ENCODE measurements at regions not wholly inside any gene's neighbourhood (a gene's known extent, or its start where the extent isn't known, plus 50 kb on each side); places are given as distances from the start of the nearest gene placed in this dataset.

GRCh38 chr5:2222246-2222992 lies 339.7 kb upstream of the IRX4 start:
- no peak for DNase-seq

DNA sequence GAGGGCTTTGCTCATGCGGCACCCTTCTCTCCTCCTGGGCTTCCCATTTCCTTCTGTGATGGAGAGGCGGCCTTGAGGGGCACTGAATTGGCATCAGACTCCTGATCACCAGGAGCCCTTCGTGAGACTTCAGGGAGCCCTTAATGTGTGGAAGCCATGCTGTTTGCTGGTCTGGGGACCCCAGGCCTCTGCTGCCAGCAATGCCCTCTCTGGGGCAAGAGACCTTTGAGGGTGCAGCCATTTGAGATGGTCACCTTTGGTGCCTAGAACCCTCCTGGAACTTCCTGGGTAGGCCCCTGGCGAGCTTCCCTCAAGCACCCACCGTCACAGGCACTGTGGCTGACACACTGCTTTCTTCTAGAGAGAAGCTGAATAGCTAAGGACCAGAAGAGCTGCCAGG lies 338.7 kb upstream of the IRX4 start:
- no peak for DNase-seq

DNA sequence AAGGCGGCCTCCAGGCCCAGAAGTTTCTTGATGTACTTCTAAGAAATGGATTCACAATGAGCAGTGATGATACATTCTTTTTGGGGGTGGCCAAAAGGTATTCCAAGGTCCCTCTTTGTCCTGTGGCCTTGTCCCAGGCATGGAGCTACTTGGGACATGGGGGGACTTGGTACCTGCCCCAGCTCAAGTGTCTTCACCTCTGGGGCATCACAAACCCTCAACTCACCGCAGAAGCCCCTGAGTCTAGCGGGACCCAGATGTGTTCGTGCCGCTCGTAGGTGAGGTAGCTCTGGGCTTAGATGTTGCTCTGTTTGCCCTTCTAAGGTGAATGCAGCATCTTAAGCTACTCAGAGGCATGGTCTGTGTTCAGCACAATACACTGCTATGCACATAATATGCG lies 338.0 kb upstream of the IRX4 start:
- no peak for DNase-seq

GRCh38 chr5:2219149-2219776 lies 336.5 kb upstream of the IRX4 start:
- no peak for DNase-seq

GRCh38 chr5:2217219-2217618 lies 334.5 kb upstream of the IRX4 start:
- no peak for DNase-seq

DNA sequence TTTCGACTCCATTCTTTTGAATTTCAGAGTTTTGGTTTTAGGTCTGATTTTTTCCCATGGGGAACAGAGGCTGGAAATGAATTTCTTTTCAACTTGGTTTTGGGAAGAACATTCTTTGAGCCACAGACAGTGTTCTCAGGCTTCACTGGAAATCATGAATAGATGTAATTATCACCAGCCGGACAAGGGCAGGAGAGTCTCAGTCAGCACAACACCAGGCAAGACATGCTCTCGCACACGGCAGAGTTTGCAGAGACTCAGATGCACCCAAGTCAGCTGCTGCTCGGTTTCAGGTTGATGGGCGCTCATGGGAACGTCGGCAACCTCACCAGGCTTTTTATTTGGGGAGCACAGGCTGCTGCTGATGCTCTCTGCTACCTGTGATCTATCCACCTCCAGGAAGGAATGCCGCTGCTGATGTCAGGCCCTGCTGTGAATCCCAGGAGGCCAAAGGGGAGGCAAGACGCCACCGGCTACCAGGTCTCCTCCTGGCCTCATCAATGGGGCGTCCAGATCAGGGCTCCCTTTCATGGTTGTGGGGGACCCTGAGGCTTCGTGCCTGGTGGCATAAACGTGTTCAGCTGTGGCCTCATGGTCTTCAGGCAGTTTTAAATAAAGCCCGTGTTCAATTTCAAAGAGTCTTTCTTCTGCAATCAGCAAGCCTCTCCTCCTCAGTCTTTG lies 332.3 kb upstream of the IRX4 start:
- DNase-seq: no peak

DNA sequence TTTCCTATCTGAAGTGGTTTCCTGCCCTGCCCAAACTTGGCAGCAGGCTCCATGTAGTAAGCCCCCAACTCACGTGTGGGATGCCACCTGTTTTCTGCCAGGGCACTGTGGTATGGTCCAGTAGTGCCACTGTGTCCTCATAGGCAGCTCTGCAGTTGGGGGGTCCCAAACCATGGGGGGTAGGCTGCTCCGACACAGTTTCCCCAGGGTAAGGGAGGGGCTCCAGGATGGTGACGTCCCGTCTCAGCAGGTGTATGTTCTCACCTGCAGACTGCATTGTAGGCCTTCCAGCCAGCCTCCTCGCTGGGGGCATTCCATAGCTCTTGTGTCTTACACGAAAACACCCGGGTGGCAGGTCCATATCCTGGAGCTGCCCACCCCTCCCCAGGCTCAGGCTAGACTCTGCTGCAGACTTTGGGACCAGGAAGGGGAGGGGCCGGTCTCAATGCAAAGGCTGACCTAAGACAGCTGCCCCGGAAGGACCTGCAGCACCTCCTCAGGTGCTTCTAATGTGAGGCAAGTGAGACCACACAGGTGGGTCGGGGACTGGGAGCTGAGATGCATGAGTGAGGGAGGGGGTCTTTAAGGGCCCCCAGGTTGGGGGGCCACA lies 330.5 kb upstream of the IRX4 start:
- no peak for DNase-seq

GRCh38 chr5:2212481-2212880 lies 329.8 kb upstream of the IRX4 start:
- DNase-seq: no peak

DNA sequence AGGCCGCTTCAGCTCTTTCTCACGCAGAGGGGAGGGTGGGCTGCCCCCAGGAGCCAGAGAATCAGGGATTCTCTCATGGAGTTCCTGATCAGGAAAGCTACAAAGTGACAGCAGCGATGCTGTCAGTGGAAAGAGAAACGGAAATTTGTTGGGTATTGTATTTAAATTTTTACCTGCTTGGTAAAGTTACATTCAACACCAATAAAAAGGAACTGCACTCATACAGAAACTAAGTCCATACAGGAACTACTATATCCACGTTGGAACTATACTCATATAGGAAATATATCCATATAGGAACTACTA lies 325.5 kb upstream of the IRX4 start:
- DNase-seq: no peak

DNA sequence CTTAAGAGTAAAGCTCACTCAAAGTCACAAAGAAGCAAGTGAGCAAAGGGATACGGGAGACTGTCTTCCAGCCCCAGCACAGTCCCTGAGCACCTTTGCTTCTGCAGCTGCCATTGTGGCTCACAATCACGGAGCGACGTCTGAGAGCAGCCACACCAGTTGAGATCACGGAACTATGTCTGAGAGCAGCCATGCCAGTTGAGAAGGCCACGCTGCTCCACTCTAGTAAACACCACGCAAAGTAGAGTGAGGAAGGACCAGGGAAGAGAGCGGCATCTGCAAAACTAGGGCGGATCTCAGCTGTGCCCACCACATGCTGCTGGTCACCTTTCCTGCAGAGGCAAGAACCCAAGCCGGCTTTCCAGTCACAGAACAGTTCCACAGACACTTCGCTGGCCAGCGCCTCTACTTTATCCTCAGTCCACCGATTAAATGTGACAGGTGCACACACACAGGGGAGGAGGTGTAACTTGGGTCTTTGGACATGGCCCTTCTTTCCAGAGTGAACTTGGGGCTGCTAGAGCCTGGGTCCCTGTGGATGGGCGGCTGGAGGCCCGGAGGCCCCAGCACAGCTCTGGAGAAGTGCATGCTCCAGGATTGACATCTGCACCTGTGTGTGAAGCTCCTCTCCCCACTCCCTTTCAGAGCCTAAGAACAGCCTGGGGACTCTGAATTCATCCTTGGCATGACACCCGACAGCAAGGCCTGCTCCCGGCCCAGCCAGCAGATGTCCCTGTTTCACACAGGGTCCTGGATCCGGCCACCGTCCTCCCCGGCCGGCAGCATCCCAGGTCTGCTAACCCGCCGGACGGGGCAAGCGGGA lies 324.9 kb upstream of the IRX4 start:
- DNase-seq: no peak

DNA sequence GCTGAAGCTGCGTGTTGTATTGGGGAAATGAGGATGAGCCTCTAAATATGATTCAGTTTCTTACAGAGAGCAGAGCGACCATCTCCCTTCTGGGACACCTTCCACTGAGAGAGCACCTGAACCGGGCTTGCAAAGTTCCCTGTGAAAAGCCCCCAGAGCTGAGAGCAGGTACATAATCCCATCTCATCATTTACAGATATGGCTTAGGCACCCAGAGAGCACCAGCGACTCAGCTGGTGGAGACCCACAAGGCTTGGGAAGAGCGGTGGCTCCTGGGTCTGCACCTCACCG lies 324.3 kb upstream of the IRX4 start:
- DNase-seq: no peak

GRCh38 chr5:2206293-2207108 lies 323.8 kb upstream of the IRX4 start:
- no peak for DNase-seq

DNA sequence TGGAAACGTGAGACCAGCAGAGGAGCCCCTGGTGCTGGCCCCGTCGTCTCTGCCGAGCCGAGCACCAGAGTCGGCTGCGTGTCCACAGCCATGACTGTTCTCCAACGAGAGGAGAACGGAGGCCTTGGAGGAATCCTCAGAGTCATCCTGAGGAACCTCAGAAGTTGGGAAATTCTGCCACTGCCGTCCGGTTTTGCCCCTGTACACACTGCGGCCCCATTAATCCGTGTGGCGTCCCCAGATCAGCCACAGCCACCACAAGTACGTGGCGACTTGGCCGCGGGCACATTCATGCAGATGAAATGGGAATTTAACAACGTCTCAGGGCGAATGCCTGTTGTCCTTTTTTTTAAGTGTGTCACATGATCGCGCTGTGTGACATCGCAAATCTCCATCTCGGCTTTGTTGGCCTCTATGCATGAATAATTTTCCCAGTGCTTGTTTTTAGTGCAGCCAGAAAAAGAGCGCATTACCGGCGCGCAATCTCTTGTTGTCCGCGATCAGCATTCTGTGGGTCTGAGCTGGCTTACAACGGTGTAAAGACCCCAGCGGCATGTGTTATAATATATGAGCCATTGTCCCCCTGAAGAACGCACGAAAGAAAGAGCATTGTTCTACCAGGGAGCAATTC lies 323.0 kb upstream of the IRX4 start:
- DNase-seq: no peak

DNA sequence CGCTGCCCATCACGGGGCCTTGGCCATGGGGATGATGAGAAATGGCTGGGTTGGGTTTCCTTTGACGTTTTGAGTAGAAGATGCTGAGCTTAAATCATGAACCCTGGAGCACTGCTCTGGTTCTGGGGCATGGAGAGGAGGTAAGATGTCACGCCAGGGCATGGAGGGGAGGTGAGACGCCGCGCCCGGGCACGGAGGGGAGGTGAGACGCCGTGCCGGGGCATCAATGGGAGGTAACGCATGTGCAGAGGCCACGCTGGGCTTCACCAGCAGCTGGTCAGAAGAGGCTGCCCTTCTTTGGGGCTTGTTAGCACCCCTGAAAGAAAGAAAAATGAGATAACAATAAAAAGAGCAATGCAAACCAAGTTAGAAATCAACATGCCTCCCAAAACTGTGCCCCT lies 322.5 kb upstream of the IRX4 start:
- DNase-seq: no peak

GRCh38 chr5:2204366-2205184 lies 321.9 kb upstream of the IRX4 start:
- no peak for DNase-seq

DNA sequence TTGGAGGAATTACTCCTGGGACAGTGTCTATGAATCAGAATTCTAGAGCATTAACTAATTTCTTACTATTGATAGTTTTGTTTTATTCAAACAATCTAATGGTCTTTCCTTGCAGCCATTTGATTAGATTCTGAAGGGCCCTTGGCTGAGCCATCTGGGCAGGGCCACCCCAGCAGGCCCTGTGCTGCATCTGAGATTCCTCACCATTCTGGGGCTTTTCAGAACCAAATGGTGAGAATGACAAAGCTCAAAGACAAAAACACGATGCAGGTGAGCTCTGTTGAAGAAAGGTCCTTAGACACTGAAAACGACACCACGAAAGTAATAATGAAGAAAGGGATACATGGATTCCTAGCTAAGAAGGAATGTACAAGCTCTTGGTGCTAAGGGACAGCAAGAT lies 321.0 kb upstream of the IRX4 start:
- no peak for DNase-seq

GRCh38 chr5:2201832-2202231 lies 319.1 kb upstream of the IRX4 start:
- no peak for DNase-seq

DNA sequence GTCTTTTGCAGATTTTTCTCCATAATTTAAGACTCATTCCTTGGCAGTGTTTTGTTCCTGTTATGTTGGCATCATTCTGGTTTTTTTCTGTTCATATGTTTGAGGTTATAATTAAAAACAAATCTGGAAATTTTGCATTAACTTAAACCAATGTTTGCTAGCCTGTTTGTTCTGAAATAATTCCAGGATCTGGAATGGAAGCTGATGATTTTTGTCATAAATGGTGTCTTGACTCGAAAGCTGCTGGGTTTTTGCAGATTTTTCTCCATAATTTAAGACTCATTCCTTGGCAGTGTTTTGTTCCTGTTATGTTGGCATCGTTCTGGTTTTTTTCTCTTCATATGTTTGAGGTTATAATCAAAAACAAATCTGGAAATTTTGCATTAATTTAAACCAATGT lies 318.7 kb upstream of the IRX4 start:
- DNase-seq: no peak

DNA sequence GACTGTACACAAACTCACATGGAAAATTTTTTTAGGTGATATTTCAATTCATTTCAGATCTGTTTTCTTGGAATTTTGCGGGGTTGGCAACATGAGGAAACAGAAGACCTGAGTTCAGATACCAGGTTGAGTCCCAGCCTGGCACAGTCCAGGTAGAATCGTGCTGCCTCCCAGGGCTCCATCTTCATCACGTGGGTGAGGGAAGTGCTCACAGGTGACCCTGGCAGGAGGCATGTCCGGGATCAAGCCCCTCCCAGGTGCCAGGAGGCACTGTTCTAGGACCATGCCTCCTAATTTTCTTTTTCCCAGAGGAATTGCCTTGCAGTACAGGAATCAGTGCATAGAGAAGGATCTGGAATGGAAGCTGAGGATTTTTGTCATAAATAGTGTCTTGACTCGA lies 318.3 kb upstream of the IRX4 start:
- DNase-seq: no peak

GRCh38 chr5:2200261-2200950 lies 317.7 kb upstream of the IRX4 start:
- DNase-seq: no peak

DNA sequence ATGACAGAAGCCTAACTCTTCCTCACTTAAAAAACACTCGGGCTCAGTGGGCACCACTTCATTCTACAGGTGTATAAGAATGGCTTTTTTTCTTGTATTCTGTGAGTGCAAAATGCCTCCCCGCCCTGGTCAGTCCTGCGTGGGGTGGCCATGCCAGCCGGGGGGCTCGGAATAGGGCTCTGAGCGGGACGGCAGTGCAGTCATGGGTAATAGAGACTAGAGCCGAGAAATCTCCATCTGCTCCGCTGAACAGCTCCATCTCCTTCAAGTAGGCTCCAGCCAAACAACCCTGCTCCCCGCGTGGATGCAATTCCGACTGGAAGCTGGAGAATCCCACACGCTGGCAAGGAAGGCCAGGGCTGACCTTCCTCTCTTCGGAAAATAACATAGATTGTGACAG lies 317.0 kb upstream of the IRX4 start:
- no peak for DNase-seq
